ENCODE measurements at regions not wholly inside any gene's neighbourhood (a gene's known extent, or its start where the extent isn't known, plus 50 kb on each side); places are given as distances from the start of the nearest gene placed in this dataset.
"Not testable (repeated sequence)": the region's sequence is repeated elsewhere in the genome, so short reads cannot be mapped to it uniquely, and the experiment has no call there.

GRCh38 chr3:34106379-34106778 is 307.9 kb downstream of the PDCD6IP start:
- DNase-seq (ENCODE audit: low read depth in 1 of 2, low spot score in 2 of 2), result no peak

GRCh38 chr3:34106879-34107278 is 308.4 kb downstream of the PDCD6IP start:
- H3K4me1 ChIP-seq (replicated peaks), result no peaks in the 10 kb centered on the region
- DNase-seq (ENCODE audit: low read depth in 1 of 2, low spot score in 2 of 2), result peak in 1 of 2 experiments; percentile 5
- no peaks in the 10 kb centered on the region for H3K36me3 ChIP-seq
- H3K4me3 ChIP-seq, result no peak overlapping the region
- no peaks in the 10 kb centered on the region for H3K27me3 ChIP-seq (replicated peaks)
- H3K27ac ChIP-seq, result no peak overlapping the region
- no peaks in the 10 kb centered on the region for H3K9me3 ChIP-seq (replicated peaks)

More at GRCh38 chr3:34106379-34106778, 307.9 kb downstream of the PDCD6IP start:
- no peak overlapping the region for H3K27ac ChIP-seq
- H3K9me3 ChIP-seq (replicated peaks), result no peaks in the 10 kb centered on the region
- no peaks in the 10 kb centered on the region for H3K4me1 ChIP-seq (replicated peaks)
- H3K4me3 ChIP-seq, result no peak overlapping the region
- no peaks in the 10 kb centered on the region for H3K36me3 ChIP-seq
- no peaks in the 10 kb centered on the region for H3K27me3 ChIP-seq (replicated peaks)

GRCh38 chr3:34107669-34108068 is 309.2 kb downstream of the PDCD6IP start:
- Histone ChIP-seq H3K4me3 (no peak overlapping the region), H3K9me3 (replicated peaks) (no peaks in the 10 kb centered on the region), H3K27me3 (replicated peaks) (no peaks in the 10 kb centered on the region), H3K27ac (no peak overlapping the region), H3K4me1 (replicated peaks) (no peaks in the 10 kb centered on the region), H3K36me3 (no peaks in the 10 kb centered on the region)
- no peak for DNase-seq (ENCODE audit: low read depth in 1 of 2, low spot score in 2 of 2)

GRCh38 chr3:34109021-34109420 is 310.6 kb downstream of the PDCD6IP start:
- H3K9me3 ChIP-seq (replicated peaks), result no peaks in the 10 kb centered on the region
- no peak for DNase-seq (ENCODE audit: low read depth in 1 of 2, low spot score in 2 of 2)
- H3K36me3 ChIP-seq, result no peaks in the 10 kb centered on the region
- H3K27ac ChIP-seq, result no peak overlapping the region
- H3K27me3 ChIP-seq (replicated peaks), result no peaks in the 10 kb centered on the region
- no peak overlapping the region for H3K4me3 ChIP-seq
- no peaks in the 10 kb centered on the region for H3K4me1 ChIP-seq (replicated peaks)

GRCh38 chr3:34109846-34110245 is 311.4 kb downstream of the PDCD6IP start:
- no peaks in the 10 kb centered on the region for H3K4me1 ChIP-seq (replicated peaks)
- no peak overlapping the region for H3K4me3 ChIP-seq
- no peak for DNase-seq (ENCODE audit: low read depth in 1 of 2, low spot score in 2 of 2)
- H3K36me3 ChIP-seq, result no peaks in the 10 kb centered on the region
- H3K27me3 ChIP-seq (replicated peaks), result no peaks in the 10 kb centered on the region
- no peak overlapping the region for H3K27ac ChIP-seq
- no peaks in the 10 kb centered on the region for H3K9me3 ChIP-seq (replicated peaks)

- no peaks in the 10 kb centered on the region for H3K27me3 ChIP-seq (replicated peaks)
- no peaks in the 10 kb centered on the region for H3K4me1 ChIP-seq (replicated peaks)
- no peak overlapping the region for H3K4me3 ChIP-seq
- H3K9me3 ChIP-seq (replicated peaks), result no peaks in the 10 kb centered on the region
- no peaks in the 10 kb centered on the region for H3K36me3 ChIP-seq
- H3K27ac ChIP-seq, result no peak overlapping the region
- no peak for DNase-seq (ENCODE audit: low read depth in 1 of 2, low spot score in 2 of 2)
Observed at GRCh38 chr3:34111361-34111760, 312.9 kb downstream of the PDCD6IP start.

- not testable (repeated sequence) for H3K27me3 ChIP-seq (replicated peaks); H3K4me3 ChIP-seq; H3K27ac ChIP-seq; DNase-seq (ENCODE audit: low read depth in 1 of 2, low spot score in 2 of 2); H3K36me3 ChIP-seq; H3K9me3 ChIP-seq (replicated peaks); H3K4me1 ChIP-seq (replicated peaks)
Observed at GRCh38 chr3:34112261-34112660, 313.8 kb downstream of the PDCD6IP start.

GRCh38 chr3:34131091-34131490 is 332.7 kb downstream of the PDCD6IP start:
- no peaks in the 10 kb centered on the region for H3K9me3 ChIP-seq (replicated peaks)
- H3K36me3 ChIP-seq, result no peaks in the 10 kb centered on the region
- DNase-seq (ENCODE audit: low read depth in 1 of 2, low spot score in 2 of 2), result no peak
- H3K27ac ChIP-seq, result no peak overlapping the region
- H3K27me3 ChIP-seq (replicated peaks), result no peaks in the 10 kb centered on the region
- H3K4me1 ChIP-seq (replicated peaks), result no peaks in the 10 kb centered on the region
- H3K4me3 ChIP-seq, result no peak overlapping the region

GRCh38 chr3:34132069-34132692 is 333.8 kb downstream of the PDCD6IP start:
- no peaks in the 10 kb centered on the region for H3K27me3 ChIP-seq (replicated peaks)
- no peaks in the 10 kb centered on the region for H3K36me3 ChIP-seq
- H3K27ac ChIP-seq, result no peak overlapping the region
- no peaks in the 10 kb centered on the region for H3K9me3 ChIP-seq (replicated peaks)
- no peaks in the 10 kb centered on the region for H3K4me1 ChIP-seq (replicated peaks)
- DNase-seq (ENCODE audit: low read depth in 1 of 2, low spot score in 2 of 2), result no peak
- no peak overlapping the region for H3K4me3 ChIP-seq

GRCh38 chr3:34139566-34139965 is 341.1 kb downstream of the PDCD6IP start:
- Histone ChIP-seq H3K36me3 (no peaks in the 10 kb centered on the region), H3K4me3 (no peak overlapping the region), H3K27ac (no peak overlapping the region), H3K27me3 (replicated peaks) (no peaks in the 10 kb centered on the region), H3K9me3 (replicated peaks) (no peaks in the 10 kb centered on the region), H3K4me1 (replicated peaks) (no peaks in the 10 kb centered on the region)
- no peak for DNase-seq (ENCODE audit: low read depth in 1 of 2, low spot score in 2 of 2)

- DNase-seq (ENCODE audit: low read depth in 1 of 2, low spot score in 2 of 2), result no peak
Observed at GRCh38 chr3:34140616-34141015, 342.2 kb downstream of the PDCD6IP start.

GRCh38 chr3:34141841-34142337 is 343.5 kb downstream of the PDCD6IP start:
- Histone ChIP-seq H3K27me3 (replicated peaks) (no peaks in the 10 kb centered on the region), H3K9me3 (replicated peaks) (no peaks in the 10 kb centered on the region), H3K27ac (no peak overlapping the region), H3K4me1 (replicated peaks) (no peaks in the 10 kb centered on the region), H3K36me3 (no peaks in the 10 kb centered on the region), H3K4me3 (no peak overlapping the region)
- no peak for DNase-seq (ENCODE audit: low read depth in 1 of 2, low spot score in 2 of 2)

More at GRCh38 chr3:34140616-34141015, 342.2 kb downstream of the PDCD6IP start:
- H3K9me3 ChIP-seq (replicated peaks), result no peaks in the 10 kb centered on the region
- H3K4me1 ChIP-seq (replicated peaks), result no peaks in the 10 kb centered on the region
- no peak overlapping the region for H3K4me3 ChIP-seq
- H3K27ac ChIP-seq, result no peak overlapping the region
- H3K27me3 ChIP-seq (replicated peaks), result no peaks in the 10 kb centered on the region
- H3K36me3 ChIP-seq, result no peaks in the 10 kb centered on the region

GRCh38 chr3:34145796-34146195 is 347.4 kb downstream of the PDCD6IP start:
- no peak overlapping the region for H3K4me3 ChIP-seq
- no peak overlapping the region for H3K27ac ChIP-seq
- no peaks in the 10 kb centered on the region for H3K36me3 ChIP-seq
- no peak for DNase-seq (ENCODE audit: low read depth in 1 of 2, low spot score in 2 of 2)
- no peaks in the 10 kb centered on the region for H3K27me3 ChIP-seq (replicated peaks)
- H3K9me3 ChIP-seq (replicated peaks), result no peaks in the 10 kb centered on the region
- no peaks in the 10 kb centered on the region for H3K4me1 ChIP-seq (replicated peaks)

GRCh38 chr3:34146596-34146995 is 348.2 kb downstream of the PDCD6IP start:
- Histone ChIP-seq H3K4me3 (no peak overlapping the region), H3K4me1 (replicated peaks) (no peaks in the 10 kb centered on the region), H3K27ac (no peak overlapping the region), H3K27me3 (replicated peaks) (no peaks in the 10 kb centered on the region), H3K9me3 (replicated peaks) (no peaks in the 10 kb centered on the region), H3K36me3 (no peaks in the 10 kb centered on the region)
- no peak for DNase-seq (ENCODE audit: low read depth in 1 of 2, low spot score in 2 of 2)

GRCh38 chr3:34150992-34151391 is 352.6 kb downstream of the PDCD6IP start:
- Histone ChIP-seq H3K4me3 (no peak overlapping the region), H3K27ac (no peak overlapping the region), H3K36me3 (no peaks in the 10 kb centered on the region), H3K9me3 (replicated peaks) (no peaks in the 10 kb centered on the region), H3K4me1 (replicated peaks) (no peaks in the 10 kb centered on the region), H3K27me3 (replicated peaks) (no peaks in the 10 kb centered on the region)
- no peak for DNase-seq (ENCODE audit: low read depth in 1 of 2, low spot score in 2 of 2)
